ENCODE measurements at regions not wholly inside any gene's neighbourhood (a gene's known extent, or its start where the extent isn't known, plus 50 kb on each side); places are given as distances from the start of the nearest gene placed in this dataset.

DNA sequence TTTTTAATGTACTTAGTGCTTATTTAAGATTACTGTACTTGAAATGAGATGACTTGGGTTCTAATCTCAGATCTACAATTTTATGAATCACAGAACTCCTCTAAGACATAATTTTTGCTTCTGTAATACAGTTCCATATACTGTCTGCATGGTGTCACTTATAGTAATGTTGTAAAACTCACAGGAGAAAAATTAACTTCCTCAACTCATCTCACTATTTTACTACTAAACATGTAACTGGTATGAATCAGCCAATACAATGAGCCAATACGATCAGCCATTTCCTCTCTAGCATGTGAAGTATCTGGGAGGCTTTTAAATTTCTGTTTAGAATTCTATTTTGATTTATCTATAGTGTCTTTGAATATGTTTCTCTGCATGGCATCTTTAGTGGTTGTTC is 85.3 kb downstream of the NHLRC3 start:
- Histone ChIP-seq H3K36me3 (ENCODE audit: low read length) (no peaks in the 10 kb centered on the region), H3K9ac (ENCODE audit: low read length) (no peak overlapping the region), H3K9me2 (replicated peaks; ENCODE audit: insufficient read depth, low read length) (no peaks in the 10 kb centered on the region), H3K27me3 (ENCODE audit: low read length) (no peaks in the 10 kb centered on the region), H3K4me2 (ENCODE audit: low read depth, low read length, poor library complexity, severe bottlenecking) (no peak overlapping the region), H3K27ac (ENCODE audit: low read depth, low read length) (no peak overlapping the region), H3F3A (ENCODE audit: insufficient read depth) (no peaks in the 10 kb centered on the region), H2AFZ (ENCODE audit: low read depth, low read length, severe bottlenecking) (no peak overlapping the region), H4K20me1 (ENCODE audit: low read depth, low read length) (no peaks in the 10 kb centered on the region), H3K9me3 (ENCODE audit: insufficient read depth, low read length) (no peaks in the 10 kb centered on the region), H3K4me3 (ENCODE audit: insufficient read depth, low read length, poor library complexity, severe bottlenecking) (no peak overlapping the region), H3K79me2 (ENCODE audit: insufficient read depth, low read length) (no peaks in the 10 kb centered on the region)
- no peak for TF ChIP-seq EZH2phosphoT487 (conservative IDR thresholded peaks at IDR 0.05; ENCODE audit: low read length)
- no peak for TF ChIP-seq CTCF (IDR thresholded peaks at IDR 0.05; ENCODE audit: insufficient read depth, low read length, poor library complexity, severe bottlenecking)

DNA sequence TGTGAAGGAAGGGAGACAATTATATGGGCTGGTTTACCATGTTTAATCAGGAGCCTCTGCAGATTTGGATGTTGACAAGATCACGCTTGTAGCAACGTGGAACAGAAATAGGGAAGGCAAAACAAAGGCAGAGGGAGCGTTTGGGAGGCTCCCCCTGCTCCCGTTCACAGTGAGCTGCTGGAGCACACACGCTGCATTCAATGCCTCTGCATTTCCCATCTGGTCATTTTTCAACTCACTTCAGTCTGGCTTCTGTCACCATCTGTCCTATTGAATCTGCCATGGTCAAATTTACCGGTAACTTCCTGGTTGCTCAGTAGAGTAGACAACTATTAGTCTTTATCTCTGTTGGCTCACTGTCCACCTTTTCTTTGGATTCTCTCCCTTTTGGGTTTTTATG is 91.0 kb downstream of the NHLRC3 start:
- Histone ChIP-seq H3K27me3 (ENCODE audit: low read length) (no peaks in the 10 kb centered on the region), H3K4me2 (ENCODE audit: low read depth, low read length, poor library complexity, severe bottlenecking) (no peak overlapping the region), H4K20me1 (ENCODE audit: low read depth, low read length) (no peaks in the 10 kb centered on the region), H2AFZ (ENCODE audit: low read depth, low read length, severe bottlenecking) (no peak overlapping the region), H3K27ac (ENCODE audit: low read depth, low read length) (no peak overlapping the region), H3F3A (ENCODE audit: insufficient read depth) (no peaks in the 10 kb centered on the region), H3K9me2 (replicated peaks; ENCODE audit: insufficient read depth, low read length) (no peaks in the 10 kb centered on the region), H3K4me3 (ENCODE audit: insufficient read depth, low read length, poor library complexity, severe bottlenecking) (no peak overlapping the region), H3K9ac (ENCODE audit: low read length) (no peak overlapping the region), H3K79me2 (ENCODE audit: insufficient read depth, low read length) (no peaks in the 10 kb centered on the region), H3K9me3 (ENCODE audit: insufficient read depth, low read length) (no peaks in the 10 kb centered on the region), H3K36me3 (ENCODE audit: low read length) (no peaks in the 10 kb centered on the region)
- TF ChIP-seq CTCF (IDR thresholded peaks at IDR 0.05; ENCODE audit: insufficient read depth, low read length, poor library complexity, severe bottlenecking) (no peak), EZH2phosphoT487 (conservative IDR thresholded peaks at IDR 0.05; ENCODE audit: low read length) (no peak)

GRCh38 chr13:39130301-39130700 is 92.0 kb downstream of the NHLRC3 start:
- H2AFZ ChIP-seq (ENCODE audit: low read depth, low read length, severe bottlenecking), result no peak overlapping the region
- no peak overlapping the region for H3K9ac ChIP-seq (ENCODE audit: low read length)
- H3K27me3 ChIP-seq (ENCODE audit: low read length), result no peaks in the 10 kb centered on the region
- H4K20me1 ChIP-seq (ENCODE audit: low read depth, low read length), result no peaks in the 10 kb centered on the region
- no peak overlapping the region for H3K4me3 ChIP-seq (ENCODE audit: insufficient read depth, low read length, poor library complexity, severe bottlenecking)
- TF ChIP-seq EZH2phosphoT487 (conservative IDR thresholded peaks at IDR 0.05; ENCODE audit: low read length), result no peak
- TF ChIP-seq CTCF (IDR thresholded peaks at IDR 0.05; ENCODE audit: insufficient read depth, low read length, poor library complexity, severe bottlenecking), result no peak
- H3K36me3 ChIP-seq (ENCODE audit: low read length), result no peaks in the 10 kb centered on the region
- H3K9me3 ChIP-seq (ENCODE audit: insufficient read depth, low read length), result no peaks in the 10 kb centered on the region
- H3K27ac ChIP-seq (ENCODE audit: low read depth, low read length), result no peak overlapping the region
- no peaks in the 10 kb centered on the region for H3K79me2 ChIP-seq (ENCODE audit: insufficient read depth, low read length)
- H3K4me2 ChIP-seq (ENCODE audit: low read depth, low read length, poor library complexity, severe bottlenecking), result no peak overlapping the region
- H3K9me2 ChIP-seq (replicated peaks; ENCODE audit: insufficient read depth, low read length), result no peaks in the 10 kb centered on the region
- H3F3A ChIP-seq (ENCODE audit: insufficient read depth), result no peaks in the 10 kb centered on the region

All from SU-DHL-6 (cell line).